SK-MEL-5 (cell line): ENCODE measurements at regions not wholly inside any gene's neighbourhood (a gene's known extent, or its start where the extent isn't known, plus 50 kb on each side); places are given as distances from the start of the nearest gene placed in this dataset.

ENCODE experiments used
- DNase-seq: peaks from one replicate; pipeline ENCODE4 v3.0.0-alpha.2; 2016; ENCODE audit warnings: low read depth, low spot score
- in situ Hi-C: cut with HindIII; loops from 2 replicates; pipeline ENCODE4 v1.10.0; 2016; ENCODE audit warnings: low sequenced_read_pairs, high pct_unique_total_duplicates, low pct_unique_long_range_greater_than_20kb

- in situ Hi-C loops = no loop called here
- no peak for DNase-seq
Observed at GRCh38 chr11:43545610-43546009, 134.9 kb upstream of the HSD17B12 start.

DNA sequence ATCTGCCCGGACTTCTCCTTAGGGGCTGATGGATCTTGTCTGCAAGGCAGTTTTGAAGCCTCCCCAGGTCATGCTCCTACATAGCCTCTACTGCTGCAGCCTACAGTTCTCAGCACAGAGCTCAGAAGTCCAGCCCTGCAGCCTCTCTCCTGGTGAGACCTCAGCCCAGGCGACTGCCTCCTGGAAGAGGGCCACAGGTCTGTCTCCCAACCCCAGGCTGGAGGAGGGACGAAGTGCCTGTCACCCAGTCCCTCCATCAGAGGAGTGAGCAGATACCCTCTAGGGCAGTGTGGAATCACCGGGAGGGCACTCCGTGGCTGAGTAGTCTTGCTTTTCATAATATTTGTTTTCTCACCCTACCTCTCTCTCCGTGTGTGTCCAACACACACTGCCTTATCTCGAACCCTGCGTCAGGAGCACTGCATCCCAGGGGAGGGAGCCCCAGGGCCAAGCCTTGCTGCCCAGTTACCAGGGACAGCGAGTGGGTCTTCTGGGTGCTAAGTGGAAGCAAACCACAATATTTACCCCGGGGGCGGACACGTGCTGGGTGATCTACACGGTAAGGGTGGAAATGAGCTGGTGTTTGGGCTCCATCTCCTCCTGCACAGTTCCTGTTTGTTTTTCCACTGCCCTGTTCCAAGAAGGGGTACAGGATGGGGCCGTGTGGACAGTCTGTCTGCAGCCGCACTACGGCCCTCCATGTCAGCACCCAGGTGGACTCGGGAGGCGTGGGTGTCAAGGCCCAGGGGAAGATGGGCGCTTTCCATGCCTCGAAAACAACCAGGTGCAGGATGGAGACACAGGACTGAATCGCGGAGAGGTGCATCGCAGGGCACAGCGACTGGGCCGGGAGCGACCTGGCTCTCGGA, 133.7 kb upstream of the HSD17B12 start:
- DNase-seq = no peak
- in situ Hi-C loops = no loop called here

- in situ Hi-C loops = no loop called here
- DNase-seq = no peak
Observed at GRCh38 chr11:43547430-43547831, 133.1 kb upstream of the HSD17B12 start.

DNA sequence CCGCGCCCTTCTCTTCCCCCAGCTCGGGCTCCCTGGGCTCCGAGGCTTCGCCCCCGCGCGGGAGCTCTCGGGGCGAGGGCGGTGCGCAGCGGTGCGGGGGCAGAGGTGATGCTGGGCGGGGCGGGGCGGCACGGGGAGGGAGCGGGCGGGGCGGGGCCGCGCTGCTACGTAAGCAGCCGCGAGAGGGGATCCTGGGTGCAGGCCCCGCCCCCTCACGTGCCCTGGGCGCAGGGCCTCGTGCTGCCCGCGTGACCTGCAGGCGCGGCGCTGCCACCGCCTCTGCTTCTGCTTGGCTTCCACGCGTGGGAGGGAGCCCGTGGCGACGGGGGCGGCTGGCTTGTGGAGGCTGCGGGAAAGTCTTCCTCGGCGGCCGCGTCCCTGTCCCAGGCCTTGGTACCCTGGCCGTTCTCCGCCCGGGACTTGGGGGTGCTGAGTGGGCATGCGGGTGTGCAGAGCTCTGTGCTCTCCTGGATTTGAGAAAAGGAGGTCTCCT, 132.6 kb upstream of the HSD17B12 start:
- DNase-seq = no peak
- in situ Hi-C loops = no loop called here

DNA sequence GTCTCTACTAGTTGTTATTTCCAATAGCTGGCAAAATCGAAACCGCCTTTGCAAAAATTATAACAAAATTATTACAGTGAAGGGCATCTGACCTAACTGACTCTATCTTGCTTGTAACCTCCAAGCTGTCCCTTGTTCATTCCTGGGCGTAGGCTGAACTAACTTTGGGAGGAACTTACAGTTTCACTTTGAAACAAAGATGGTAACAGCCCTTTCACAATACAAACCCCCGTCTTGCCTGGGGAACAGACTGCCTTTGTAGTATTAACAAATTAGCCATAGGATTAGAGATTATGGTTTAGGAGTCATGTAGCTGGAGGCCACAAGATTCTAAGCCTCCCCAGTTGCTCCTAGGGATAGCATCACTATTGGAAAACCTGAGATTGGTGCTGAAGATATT, 131.6 kb upstream of the HSD17B12 start:
- in situ Hi-C loops = no loop called here
- peak; percentile 40 for DNase-seq

DNA sequence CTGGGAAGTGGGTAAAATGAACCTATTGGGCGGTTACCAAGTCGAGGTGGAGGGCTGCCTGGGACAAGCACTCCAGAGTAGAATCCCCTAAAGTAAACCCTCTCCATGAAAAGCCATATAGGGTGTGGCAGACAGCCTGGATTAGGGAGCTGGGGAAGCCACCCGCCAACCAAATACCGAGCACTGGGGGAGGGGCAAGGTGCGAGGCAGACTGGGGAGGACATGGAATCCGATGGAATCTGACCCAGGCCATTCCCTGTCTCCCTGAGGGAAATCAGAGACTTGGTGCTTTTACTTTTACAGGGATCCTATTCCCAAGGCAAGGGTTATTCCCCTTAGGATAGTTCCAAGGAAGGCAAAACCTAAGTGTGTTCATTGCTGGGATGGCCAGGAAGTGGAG, 130.9 kb upstream of the HSD17B12 start:
- DNase-seq = no peak
- in situ Hi-C loops = no loop called here

DNA sequence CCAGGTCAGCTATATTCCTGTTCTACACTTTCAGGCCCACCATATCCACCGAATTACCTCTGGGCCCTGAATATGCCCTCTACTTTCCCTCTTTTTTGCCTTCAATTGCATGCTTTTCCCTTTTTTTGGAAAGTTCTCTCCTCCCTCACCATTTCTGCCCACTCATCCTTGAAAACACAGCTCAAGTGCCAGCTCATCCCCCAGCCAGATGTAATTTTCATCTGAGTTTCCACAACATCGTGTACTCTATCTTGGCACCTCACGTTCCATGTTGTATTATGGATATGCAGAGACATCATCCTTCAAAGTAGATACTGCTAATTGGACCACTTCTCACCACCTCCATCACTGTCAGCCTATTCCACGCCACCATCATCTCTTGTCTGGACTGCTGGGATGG, 129.8 kb upstream of the HSD17B12 start:
- in situ Hi-C loops = no loop called here
- DNase-seq = no peak

GRCh38 chr11:43554148-43554473, 126.4 kb upstream of the HSD17B12 start:
- in situ Hi-C loops = no loop called here
- no peak for DNase-seq

DNA sequence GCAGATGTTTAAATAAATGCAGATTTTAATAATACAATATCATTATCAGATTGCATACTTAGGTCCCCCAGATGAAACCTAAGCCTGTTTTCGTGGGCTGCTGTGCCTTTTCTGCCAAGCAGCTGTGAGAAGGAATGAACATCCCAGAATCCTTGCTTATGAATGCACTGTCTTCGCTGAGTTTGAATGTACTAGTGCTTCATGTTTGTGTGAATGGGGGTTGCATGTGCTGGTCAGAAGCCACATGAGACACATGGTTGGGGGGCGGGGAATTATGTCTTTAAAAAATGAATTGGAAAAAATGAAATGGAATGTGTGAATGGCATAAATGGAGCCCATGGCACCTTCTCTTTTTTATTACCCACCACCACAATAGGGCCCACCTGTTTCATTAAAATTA, 125.4 kb upstream of the HSD17B12 start:
- in situ Hi-C loops = no loop called here
- DNase-seq = peak; percentile 22

DNA sequence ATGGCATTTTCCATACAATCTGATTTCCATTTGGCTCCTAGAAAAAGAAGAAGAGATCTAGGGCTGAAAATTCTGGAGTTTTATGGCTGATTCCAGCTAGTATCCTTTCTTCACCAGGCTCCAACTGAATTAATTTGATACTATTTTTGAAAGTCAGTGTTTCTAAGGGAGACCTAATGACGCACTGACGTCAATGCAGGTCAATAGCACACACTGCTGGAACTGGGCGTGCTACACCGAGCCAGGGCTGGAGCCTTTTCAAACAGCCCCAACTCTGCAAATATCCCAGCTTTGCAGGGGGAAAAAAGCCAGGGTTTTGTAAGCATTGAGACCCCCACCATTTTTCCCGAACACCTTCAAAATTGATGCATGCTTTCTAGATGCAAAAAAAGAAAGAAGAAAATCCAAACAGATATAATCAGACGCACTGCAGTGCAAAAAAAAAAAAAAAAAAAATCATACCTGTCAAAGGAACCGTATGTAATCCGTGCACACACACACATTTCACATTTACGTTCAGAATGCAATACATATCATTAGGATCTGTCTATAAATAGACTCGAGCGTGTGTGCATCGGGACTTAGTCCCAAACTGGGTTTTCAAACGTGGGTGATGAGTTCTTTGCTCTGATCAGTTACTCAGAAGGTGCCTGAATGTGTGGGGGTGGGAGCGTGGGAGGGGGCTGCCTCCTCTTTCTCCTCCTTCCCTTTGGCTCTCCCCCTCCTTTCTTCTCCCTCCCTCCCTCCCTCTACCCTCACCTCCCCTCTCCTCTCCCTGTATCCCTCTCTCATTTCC, 124.5 kb upstream of the HSD17B12 start:
- peak; percentile 64 for DNase-seq
- in situ Hi-C loops = no loop called here

DNA sequence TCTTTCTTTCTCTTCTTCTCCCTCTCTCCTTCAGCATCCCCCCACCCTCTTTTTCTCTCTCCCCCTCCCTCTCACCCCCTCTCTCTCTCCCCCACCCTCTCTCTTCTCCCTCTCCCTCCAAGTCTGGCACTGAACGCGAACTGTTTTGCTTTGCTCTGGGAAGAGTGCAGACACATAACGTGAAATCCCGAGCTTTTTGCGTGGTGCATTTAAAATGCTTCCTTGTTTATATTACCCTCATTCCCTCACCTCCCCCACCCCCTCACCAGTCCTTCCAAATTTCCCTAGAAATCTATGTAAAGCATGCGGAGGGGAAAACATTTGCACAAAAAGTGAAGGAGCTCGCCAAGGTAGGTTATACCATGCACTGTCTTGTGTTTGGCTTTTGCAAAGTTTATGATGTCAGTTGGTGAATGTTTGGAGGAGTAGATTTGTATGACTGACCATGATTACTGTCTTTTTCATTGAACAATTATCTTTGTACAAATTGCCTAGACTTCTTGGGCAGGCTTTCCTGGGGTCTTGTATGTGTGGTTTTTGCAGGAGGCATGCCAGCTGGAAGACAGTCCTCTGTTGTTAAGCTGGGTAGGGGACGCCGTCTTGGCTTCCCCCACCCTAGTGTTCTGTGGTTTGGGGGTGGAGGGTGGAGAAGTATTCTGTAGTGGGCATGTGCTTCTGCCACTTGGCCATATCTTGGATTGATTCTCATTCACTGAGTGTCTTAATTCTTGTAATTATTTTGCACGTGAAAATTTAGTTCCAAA, 123.7 kb upstream of the HSD17B12 start:
- in situ Hi-C loops = no loop called here
- DNase-seq = no peak

- in situ Hi-C loops = no loop called here
- DNase-seq = peak; percentile 14
Observed at GRCh38 chr11:43557553-43558110, 122.9 kb upstream of the HSD17B12 start.

DNA sequence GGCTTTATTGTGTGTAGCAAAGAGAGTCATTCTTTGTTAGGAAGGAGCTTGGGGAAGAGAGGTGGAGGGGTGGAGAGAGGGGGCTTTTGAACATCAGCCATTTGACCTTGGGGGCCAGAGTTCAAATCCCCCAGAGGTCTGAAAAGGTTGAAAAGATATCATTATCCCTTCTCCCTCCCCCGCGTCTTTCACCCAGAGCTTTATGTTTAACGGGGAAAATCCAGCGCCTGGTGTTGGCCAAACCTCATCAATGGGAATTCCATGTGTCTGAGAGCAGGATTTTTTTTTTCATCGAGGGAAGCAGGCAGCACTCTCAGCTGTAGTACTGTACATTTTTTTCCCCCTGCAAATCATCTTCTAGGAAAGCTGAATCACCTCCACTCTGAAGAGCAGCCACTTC, 122.4 kb upstream of the HSD17B12 start:
- DNase-seq = no peak
- in situ Hi-C loops = no loop called here

- in situ Hi-C loops = no loop called here
- no peak for DNase-seq
Observed at GRCh38 chr11:43558556-43559127, 121.9 kb upstream of the HSD17B12 start.

DNA sequence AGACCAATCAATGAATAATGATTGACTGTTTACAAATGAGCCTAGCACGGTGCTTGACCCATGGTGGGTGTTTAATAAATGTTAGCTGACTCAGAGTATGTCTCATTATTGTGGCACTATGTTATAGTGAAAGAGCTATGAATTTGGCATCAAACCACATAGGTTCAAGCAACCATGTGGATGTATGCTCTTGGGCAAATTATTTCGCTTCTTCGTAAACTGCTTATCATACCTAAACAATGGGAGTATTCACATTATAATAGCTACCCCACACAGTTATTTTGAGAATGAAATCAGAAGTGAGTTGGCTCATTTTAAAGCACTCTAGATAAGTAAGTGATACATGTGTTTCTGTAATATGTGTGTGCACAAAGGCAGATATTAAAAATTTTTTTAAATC, 118.7 kb upstream of the HSD17B12 start:
- peak; percentile 32 for DNase-seq
- in situ Hi-C loops = no loop called here

DNA sequence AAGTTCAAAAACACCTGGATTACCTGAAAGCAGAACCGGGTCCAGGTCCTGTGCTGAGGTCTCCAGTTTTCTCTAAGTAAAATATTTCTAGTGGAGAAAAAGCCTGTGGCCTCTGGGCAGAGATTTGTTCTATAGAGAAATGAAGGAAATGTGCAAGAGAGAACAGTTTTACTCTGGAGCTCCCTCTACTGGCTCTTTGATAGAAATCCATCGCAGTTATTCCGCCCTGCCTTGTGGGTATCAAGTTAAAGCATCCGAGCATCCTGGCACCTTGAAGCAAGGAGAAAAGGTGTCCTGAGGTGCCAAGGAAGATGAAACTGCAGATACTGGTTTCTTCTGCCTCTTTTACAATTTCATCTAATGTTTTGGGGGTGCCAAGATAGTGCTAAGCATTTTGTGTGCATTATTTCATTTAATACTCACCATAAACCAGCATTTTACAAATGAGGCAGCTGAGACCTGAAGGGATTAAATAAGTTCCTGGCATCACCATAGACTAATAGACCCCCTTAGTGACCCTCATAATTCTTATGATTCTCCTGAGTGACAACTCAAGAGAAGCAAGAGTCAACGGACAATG, 113.1 kb upstream of the HSD17B12 start:
- DNase-seq = peak; percentile 72
- in situ Hi-C loops = no loop called here

DNA sequence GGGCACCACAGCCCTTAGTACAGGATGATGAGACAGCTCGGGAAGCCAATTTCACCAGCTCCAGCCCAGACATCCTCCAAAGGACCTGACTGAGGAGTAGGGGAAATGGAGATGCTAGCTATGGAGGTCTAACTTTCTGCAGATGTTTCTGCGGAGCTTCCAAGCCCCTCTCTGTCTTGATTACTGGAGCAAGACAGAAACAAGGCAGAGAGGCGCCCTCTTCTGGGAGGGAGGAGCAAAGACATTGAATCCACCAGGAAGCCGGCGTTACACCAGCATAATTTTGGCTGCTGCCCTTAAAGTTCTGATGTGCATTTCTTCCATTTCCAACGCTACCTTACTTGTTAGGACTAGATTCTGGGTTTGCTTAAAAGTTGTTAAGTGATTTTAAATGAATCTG, 107.3 kb upstream of the HSD17B12 start:
- peak; percentile 66 for DNase-seq
- in situ Hi-C loops = no loop called here
